A673 (cell line): ENCODE measurements at regions not wholly inside any gene's neighbourhood (a gene's known extent, or its start where the extent isn't known, plus 50 kb on each side); places are given as distances from the start of the nearest gene placed in this dataset.

Experiments used
- CTCF ChIP-seq: fragments of 300-800, 200-600 bp; sonication (generic); conservative IDR thresholded peaks from 2 replicates; pipeline ENCODE4 v1.5.1; 2017; ENCODE audit warnings: low read depth, mild to moderate bottlenecking, antibody characterized with exemption, low read length, moderate library complexity, mixed read lengths
- EZH2 ChIP-seq: fragments of 200-600 bp; sonication (generic); IDR thresholded peaks from 2 replicates; pipeline ENCODE4 v1.6.1; 2017; ENCODE audit warnings: borderline replicate concordance, low read depth, mild to moderate bottlenecking, mixed read lengths, antibody characterized with exemption, low read length; ENCODE audit not compliant: poor library complexity, severe bottlenecking

- TF ChIP-seq CTCF = no peak
- TF ChIP-seq EZH2 = no peak
Measured at GRCh38 chr7:54260941-54261371, 281.2 kb upstream of the VSTM2A start.
